CD4-positive, alpha-beta T cell treated with Interleukin-21 for 1 hour (primary cell): ENCODE measurements at regions not wholly inside any gene's neighbourhood (a gene's known extent, or its start where the extent isn't known, plus 50 kb on each side); places are given as distances from the start of the nearest gene placed in this dataset.

Source experiments
- DNase-seq: peaks from one replicate; pipeline ENCODE4 v3.0.0-alpha.2; 2020

DNA sequence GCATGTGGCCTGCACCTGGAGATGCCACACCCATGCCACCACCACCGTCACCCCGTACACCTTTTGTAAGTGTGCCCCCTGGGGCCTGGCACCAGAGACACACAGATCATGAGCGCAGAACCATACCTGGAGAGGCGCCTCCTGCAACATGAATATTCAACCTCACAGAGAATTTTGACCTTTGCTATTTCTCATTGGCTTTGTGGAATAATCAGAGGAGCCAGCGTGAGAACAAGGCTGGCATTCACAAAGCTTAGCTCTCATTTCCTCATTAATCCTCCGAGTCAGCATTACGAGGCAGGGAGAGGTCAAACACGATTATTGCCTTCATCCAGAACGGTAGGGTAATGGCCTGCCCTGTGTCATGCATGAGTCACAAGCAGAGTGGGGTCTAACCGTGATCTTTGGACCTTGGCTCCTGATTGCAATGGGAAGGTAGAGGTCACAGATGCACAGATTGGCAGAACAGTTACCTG lies 73.0 kb upstream of the POMGNT2 start:
- DNase-seq: no peak

DNA sequence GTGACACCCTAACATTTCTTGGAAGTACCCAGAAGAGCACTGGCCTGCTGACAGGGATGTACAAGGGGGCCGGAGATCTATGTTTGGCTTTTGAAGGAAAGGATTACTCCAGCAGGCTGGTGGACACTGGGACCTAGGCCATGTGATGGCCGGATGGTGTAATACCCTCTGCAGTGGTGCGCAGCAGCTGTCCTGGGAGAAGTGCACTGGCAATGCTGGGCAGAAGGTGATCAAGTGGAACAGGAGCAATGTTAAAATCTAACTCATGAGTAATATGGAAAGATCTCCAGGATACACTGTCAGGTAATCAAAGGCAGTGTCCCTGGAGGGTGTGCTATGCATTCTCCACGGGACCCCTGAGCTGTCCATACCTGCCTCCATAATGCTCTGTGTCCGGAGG lies 71.2 kb upstream of the POMGNT2 start:
- DNase-seq: no peak

DNA sequence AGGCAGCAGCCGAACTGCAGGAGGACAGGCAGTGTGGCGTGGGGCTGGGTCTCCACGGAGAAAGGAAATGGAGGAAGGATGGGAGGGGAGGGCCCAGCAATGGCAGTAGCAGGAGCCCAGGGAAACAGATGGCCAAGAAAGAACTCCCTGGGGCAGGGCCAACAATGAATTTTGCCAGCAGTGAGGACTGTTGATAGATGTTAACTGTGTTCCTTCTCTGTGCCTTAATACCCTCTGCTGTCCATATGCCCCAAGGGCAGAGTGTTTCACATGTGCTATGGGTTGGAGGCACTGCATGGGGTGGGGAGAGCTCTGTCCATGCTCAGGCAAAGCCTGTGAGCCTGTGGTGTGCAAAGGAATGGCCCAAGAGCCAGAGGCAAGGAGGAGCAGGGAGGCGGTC lies 70.8 kb upstream of the POMGNT2 start:
- DNase-seq: no peak

- no peak for DNase-seq
These were observed 69.7 kb upstream of the POMGNT2 start for GRCh38 chr3:43175541-43175940.

DNA sequence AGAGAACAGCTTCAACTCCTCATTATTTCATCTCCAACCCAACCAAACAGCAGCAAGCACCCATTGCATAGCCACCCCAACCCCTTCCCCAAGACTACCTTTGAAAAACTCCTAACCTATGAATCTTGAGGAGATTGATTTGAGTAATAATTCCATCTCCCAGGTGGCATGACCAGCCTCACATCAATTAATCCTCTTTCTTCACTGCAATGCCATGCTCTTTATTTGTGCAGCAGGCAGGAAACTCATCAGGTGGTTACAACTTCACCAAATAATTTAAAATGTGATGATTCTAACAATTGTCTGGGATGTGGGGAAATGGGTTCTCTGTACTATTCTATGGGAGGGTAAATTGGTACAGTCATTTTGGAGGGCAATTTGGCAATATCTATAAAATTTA lies 68.1 kb upstream of the POMGNT2 start:
- no peak for DNase-seq

DNA sequence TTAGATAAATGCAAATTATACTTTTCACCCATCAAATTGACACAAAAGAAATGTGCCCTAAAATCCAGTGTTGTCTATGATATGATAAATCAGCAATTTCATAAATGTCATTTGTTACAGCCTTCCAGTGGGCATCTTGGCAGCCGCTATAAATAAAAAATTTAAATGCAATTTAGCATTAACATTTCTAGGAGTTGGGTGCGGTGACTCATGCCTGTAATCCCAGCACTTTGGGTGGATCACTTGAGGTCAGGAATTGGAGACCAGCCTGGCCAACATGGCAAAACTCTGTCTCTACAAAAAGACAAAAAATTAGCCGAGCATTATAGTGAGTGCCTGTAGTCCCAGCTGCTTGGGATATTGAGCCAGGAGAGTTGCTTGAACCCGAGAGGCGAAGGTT lies 65.9 kb upstream of the POMGNT2 start:
- DNase-seq: no peak

- DNase-seq: no peak
These were observed 64.7 kb upstream of the POMGNT2 start for GRCh38 chr3:43170553-43170952.

GRCh38 chr3:43169987-43170386 lies 64.1 kb upstream of the POMGNT2 start:
- no peak for DNase-seq

GRCh38 chr3:43166406-43166805 lies 60.5 kb upstream of the POMGNT2 start:
- DNase-seq: no peak

DNA sequence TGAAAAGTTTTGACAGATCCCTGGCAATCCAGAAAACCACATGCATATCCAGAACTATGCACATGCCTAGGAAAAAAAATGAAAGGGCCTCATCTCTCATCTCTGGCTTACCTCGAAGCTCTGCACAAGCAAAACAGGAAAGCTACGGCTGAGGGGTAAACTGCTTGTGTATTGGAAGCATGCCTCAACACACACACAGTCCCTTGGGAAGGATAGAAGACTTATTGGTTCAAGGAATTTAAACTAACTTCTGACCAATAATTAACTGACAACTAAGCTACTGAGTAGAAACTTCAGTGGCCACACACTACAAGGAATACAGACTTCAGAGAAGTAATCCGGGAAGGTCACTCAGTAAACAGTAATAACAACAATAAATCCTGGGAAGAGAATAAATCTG lies 59.9 kb upstream of the POMGNT2 start:
- DNase-seq: no peak

DNA sequence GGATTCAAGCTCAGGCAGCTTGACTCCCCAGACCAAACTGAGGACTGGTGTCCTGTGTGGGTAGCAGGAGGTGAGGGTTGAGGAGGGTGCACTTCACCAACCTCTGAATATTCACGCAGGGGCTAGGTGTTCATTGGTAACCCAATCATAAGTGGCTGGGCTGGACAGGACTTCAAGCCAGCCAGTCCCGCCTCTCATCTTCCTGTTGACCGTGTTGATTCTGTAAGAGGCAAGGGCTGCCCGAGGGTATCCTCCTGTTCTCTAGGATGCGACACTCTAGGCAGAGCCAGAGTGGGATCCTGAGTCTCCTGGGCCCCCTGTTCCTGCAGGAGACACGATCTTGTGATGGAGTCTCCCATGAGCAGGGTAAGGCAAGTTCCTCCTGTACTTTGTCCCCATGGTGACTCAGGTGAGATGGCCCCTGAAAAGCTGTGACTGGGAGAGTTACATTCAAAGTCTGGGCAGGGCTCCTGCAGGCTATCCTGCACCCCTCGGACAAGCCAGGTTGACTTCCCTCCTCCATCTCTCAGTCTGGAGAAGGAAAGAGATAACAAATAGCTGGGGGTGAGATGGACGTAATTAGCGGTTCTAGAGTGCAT lies 58.1 kb upstream of the POMGNT2 start:
- no peak for DNase-seq

DNA sequence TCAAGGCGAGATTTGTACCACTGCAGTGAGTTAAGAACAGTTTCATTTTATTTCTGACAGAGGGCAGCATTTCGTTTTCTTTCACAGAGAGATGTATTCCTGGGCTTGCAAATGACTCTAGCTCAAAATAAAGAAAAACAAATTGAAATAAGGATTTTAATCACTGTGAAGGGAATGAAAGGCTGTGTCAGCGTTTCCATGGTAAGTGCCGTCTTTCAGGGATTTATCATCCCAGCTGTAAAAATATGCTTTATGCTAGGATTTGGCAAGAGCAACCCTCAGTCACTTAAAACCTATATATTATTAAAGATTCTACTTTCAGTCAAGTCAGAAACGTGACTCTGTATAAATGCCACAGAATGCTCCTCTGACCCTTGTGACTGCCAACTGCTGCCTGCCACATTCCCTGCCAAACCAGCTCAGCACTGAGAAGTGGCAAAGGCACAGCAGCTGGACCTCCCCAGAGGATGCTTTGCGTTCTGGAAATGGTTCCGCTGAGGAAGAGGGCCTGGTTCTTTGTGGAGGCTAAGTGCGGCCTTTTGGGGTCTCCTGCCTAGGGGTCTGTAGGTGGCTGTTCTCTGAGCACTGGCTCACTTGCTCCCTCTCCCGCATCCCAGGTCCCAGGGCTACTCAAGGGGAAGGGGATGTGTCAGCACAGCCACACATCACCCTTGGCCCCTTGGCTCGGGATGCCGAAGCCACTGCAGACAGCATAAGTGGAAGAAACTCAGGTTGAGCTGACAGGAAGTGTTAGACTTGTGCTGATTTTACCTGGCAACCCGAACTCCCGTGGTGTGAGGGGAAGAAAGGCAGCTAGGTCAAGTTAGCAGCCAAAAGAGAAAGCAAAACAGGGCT lies 56.6 kb upstream of the POMGNT2 start:
- DNase-seq: peak; percentile 69

DNA sequence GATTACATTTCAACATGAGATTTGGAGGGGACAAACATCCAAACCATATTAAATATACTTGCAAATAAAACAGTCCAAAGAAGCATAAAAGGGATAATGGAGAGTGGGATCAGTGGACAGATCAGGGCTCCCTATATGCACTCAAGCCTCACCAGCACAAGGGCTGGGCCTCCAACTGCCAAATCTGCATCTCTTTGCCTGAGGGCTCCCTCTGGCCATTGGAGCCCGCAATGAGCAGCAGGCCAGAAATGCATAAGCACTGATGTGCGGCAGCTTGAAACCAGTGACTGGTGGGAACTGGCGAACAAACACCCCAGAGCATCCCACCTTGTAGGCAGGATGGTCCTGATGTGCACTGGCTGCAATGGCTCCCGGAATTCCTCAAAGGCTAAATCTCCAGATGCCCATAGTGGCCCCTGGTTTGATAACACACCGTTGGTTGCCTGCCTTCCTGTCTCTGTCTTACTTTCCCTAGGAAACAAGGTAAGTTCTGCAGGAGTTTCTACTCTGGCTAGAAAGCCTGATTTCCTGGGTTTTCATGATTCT lies 55.9 kb upstream of the POMGNT2 start:
- DNase-seq: no peak

GRCh38 chr3:43160664-43161063 lies 54.8 kb upstream of the POMGNT2 start:
- no peak for DNase-seq

GRCh38 chr3:43159876-43160255 lies 54.0 kb upstream of the POMGNT2 start:
- no peak for DNase-seq

DNA sequence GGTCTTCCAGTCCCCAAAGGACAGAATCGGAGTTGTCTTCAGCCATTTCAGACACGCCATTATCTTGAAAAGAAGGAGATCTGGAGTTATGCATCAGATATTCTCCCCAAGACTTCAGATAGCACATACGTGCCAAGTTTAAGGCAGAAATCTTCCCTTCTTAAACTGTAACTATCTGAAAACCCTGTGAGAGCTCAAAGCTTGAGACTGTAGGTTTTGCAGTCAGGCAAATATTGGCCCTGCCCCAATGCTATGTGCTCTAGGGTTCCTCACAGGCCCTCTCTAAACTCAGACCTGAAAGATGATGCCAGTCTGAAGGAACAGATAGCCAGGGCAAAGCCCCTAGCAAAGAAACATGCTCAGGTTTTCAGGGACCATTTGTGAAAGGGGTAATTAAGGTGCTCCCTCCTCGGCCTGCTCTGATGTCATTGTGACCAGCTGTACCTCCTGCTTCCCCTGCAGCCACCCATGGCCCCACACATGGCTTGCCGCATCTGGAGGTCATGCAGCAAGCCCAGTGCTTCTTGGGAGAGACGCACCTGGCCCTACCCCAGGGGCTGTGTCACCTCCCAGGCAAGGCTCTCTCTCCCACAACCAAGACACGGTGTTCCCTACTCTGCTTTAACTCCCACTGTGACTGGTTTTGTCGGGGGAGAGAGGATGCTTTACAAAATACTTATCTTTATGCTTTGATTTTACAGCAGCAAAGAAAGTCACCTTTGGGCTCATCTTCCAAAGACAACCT lies 53.4 kb upstream of the POMGNT2 start:
- no peak for DNase-seq

GRCh38 chr3:43156812-43157455 lies 51.1 kb upstream of the POMGNT2 start:
- DNase-seq: no peak

DNA sequence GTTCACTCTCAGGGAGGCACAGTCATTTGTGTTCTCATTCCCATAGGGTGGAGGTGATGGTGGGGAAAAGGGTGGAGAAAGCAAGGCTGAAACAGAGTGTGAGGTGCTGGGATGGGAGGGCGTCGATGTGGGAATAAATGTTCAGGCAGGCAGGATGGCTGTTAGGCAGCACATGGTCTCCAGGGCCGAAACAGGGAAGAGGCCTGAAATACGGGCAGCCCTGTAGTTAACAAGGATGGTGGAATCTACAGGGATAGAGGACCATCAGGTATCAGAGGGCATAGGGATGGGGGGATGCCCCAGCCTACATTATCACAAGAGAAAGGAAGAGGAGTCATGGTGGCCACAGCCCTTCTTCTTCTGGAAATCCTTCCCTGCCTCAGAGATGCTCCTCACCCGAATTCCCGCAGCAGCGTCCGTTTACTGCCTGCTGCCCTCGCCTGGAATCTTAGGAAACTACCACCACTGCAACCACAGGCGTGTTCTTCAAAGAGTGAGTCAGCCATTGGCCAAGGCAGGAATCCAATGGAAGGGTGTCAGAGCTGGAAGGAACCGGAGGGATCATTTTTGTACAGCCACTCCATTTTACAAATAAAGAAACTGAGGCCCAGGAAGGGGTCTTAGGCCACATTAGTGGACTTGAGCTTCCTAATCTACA lies 49.7 kb upstream of the POMGNT2 start:
- DNase-seq: no peak
